BJ (cell line): ENCODE measurements at regions not wholly inside any gene's neighbourhood (a gene's known extent, or its start where the extent isn't known, plus 50 kb on each side); places are given as distances from the start of the nearest gene placed in this dataset.

Experiments
- CTCF ChIA-PET: fragments of 350-600 bp; formaldehyde crosslinking; extraction: SDS; loops from one replicate; lab custom pipeline; 2021; ENCODE audit warnings: antibody characterized with exemption, inconsistent platforms; lab: Yijun Ruan, JAX
- POLR2A ChIA-PET: fragments of 300-600 bp; sonication (Branson Sonifier 250); formaldehyde crosslinking; extraction: SDS; loops from one replicate; lab custom pipeline; 2021; ENCODE audit warnings: antibody characterized with exemption; lab: Charles Lee
- DNase-seq: peaks from one replicate; pipeline ENCODE4 v3.0.0-alpha.2; 2011; ENCODE audit warnings: low read depth
- H3K27me3 ChIP-seq: 2 replicates; pipeline ENCODE4 v1.6.0; 2011; ENCODE audit warnings: low read length; ENCODE audit not compliant: control insufficient read depth, insufficient read depth
- H3K36me3 ChIP-seq: 2 replicates; pipeline ENCODE4 v1.5.1; 2011; ENCODE audit warnings: low read length; ENCODE audit not compliant: control insufficient read depth, insufficient read depth
- H3K4me3 ChIP-seq: 2 replicates; pipeline ENCODE4 v1.5.1; 2011; ENCODE audit warnings: low read depth, mild to moderate bottlenecking, control low read depth, low read length
- CTCF ChIP-seq: IDR thresholded peaks from 2 replicates; pipeline ENCODE4 v1.5.1; 2011; ENCODE audit warnings: low read depth, mild to moderate bottlenecking, control low read depth, inconsistent platforms, low read length, moderate library complexity; ENCODE audit not compliant: insufficient read depth

- Histone ChIP-seq H3K27me3 (no peaks in the 10 kb centered on the region), H3K4me3 (no peak overlapping the region), H3K36me3 (no peaks in the 10 kb centered on the region)
- POLR2A ChIA-PET, result no interaction called here
- TF ChIP-seq CTCF, result no peak
- DNase-seq, result no peak
- CTCF ChIA-PET, result no interaction called here
Observed at GRCh38 chrX:4971646-4972045, 1257.0 kb downstream of the NLGN4X start.

- TF ChIP-seq CTCF, result no peak
- ChIA-PET POLR2A (no interaction called here), CTCF (no interaction called here)
- no peaks in the 10 kb centered on the region for H3K27me3 ChIP-seq
- no peak overlapping the region for H3K4me3 ChIP-seq
- no peaks in the 10 kb centered on the region for H3K36me3 ChIP-seq
- DNase-seq, result no peak
Observed at GRCh38 chrX:4964112-4964511, 1250.7 kb upstream of the PRKX start.

- POLR2A ChIA-PET, result no interaction called here
- DNase-seq, result no peak
- no peak for TF ChIP-seq CTCF
- no peaks in the 10 kb centered on the region for H3K36me3 ChIP-seq
- CTCF ChIA-PET, result no interaction called here
- H3K27me3 ChIP-seq, result no peaks in the 10 kb centered on the region
- H3K4me3 ChIP-seq, result no peak overlapping the region
Observed at GRCh38 chrX:4963432-4963831, 1250.0 kb upstream of the PRKX start.

GRCh38 chrX:4944767-4945166 lies 1231.3 kb upstream of the PRKX start:
- TF ChIP-seq CTCF, result no peak
- H3K36me3 ChIP-seq, result no peaks in the 10 kb centered on the region
- CTCF ChIA-PET, result no interaction called here
- no peaks in the 10 kb centered on the region for H3K27me3 ChIP-seq
- POLR2A ChIA-PET, result no interaction called here
- H3K4me3 ChIP-seq, result no peak overlapping the region
- no peak for DNase-seq

- TF ChIP-seq CTCF, result no peak
- ChIA-PET POLR2A (no interaction called here), CTCF (no interaction called here)
- no peaks in the 10 kb centered on the region for H3K36me3 ChIP-seq
- H3K4me3 ChIP-seq, result no peak overlapping the region
- no peaks in the 10 kb centered on the region for H3K27me3 ChIP-seq
- no peak for DNase-seq
Observed at GRCh38 chrX:4936315-4936714, 1222.9 kb upstream of the PRKX start.
